Sigmoid colon (tissue), 6 donors: ENCODE measurements at regions not wholly inside any gene's neighbourhood (a gene's known extent, or its start where the extent isn't known, plus 50 kb on each side); places are given as distances from the start of the nearest gene placed in this dataset.
A peak's percentile ranks its signal among the peaks of the same experiment; 100 is the strongest.

Experiments used
- DNase-seq: peaks from one replicate; pipeline ENCODE4 v3.0.0-alpha.2; 2019
- H3K27ac ChIP-seq, 4 donors: fragments of 200-600 bp; sonication (generic); one replicate each; pipeline ENCODE4 v1.5.1; 2016 to 2019; ENCODE audit warnings: mild to moderate bottlenecking in 1 of 4
- H3K27me3 ChIP-seq, 3 donors: fragments of 200-600 bp; sonication (generic); one replicate each; pipeline ENCODE4 v1.5.1; 2019; ENCODE audit warnings: mild to moderate bottlenecking in 1 of 3
- H3K36me3 ChIP-seq, 4 donors: fragments of 200-600 bp; sonication (generic); one replicate each; pipeline ENCODE4 v1.5.1; 2016 to 2019
- H3K4me1 ChIP-seq, 4 donors: fragments of 200-600 bp; sonication (generic); one replicate each; pipeline ENCODE4 v1.5.1; 2017 to 2019
- H3K4me3 ChIP-seq, 4 donors: fragments of 200-600 bp; sonication (generic); one replicate each; pipeline ENCODE4 v1.5.1; 2017 to 2019; ENCODE audit warnings: mild to moderate bottlenecking in 2 of 4, moderate library complexity in 1 of 4
- H3K9me3 ChIP-seq, 4 donors: fragments of 200-600 bp in 3 of 4; sonication (generic) in 3 of 4; one replicate each; pipeline versions ENCODE4 v1.5.1 to v1.6.1; 2013 to 2019
- EP300 ChIP-seq, 4 donors: sonication (generic); formaldehyde crosslinking; IDR thresholded peaks; one replicate each; pipeline ENCODE4 v1.6.1; 2017; ENCODE audit warnings: antibody characterized with exemption in 4 of 4
- POLR2A ChIP-seq, 2 donors: fragments of 450-650 bp; IDR thresholded peaks; one replicate each; pipeline ENCODE4 v1.6.1; 2016; ENCODE audit warnings: antibody characterized with exemption in 2 of 2, mild to moderate bottlenecking in 2 of 2, moderate library complexity in 2 of 2
- POLR2AphosphoS5 ChIP-seq, 4 donors: sonication (generic); formaldehyde crosslinking; IDR thresholded peaks; one replicate each; pipeline ENCODE4 v1.6.1; 2017; ENCODE audit warnings: antibody characterized with exemption in 4 of 4
- WGBS, 2 donors: extraction: QIAGEN DNeasy Blood & Tissue Kit; methylation state at CpG; one replicate each; pipeline ENCODE4 v1.1.7; 2013; 5-methylcytosine and 5-hydroxymethylcytosine counted together
- intact Hi-C: fragments of 100-400 bp; cut with DNase I; formaldehyde crosslinking; loops from one replicate; pipeline ENCODE4 v1.15.1; 2023
- TF ChIP-seq, protein P1 (sequence below), 4 experiments: fragments of 450-650 bp in 3 of 4; fragments of 200-600 bp in 1 of 4; IDR thresholded peaks; one replicate each; pipeline ENCODE4 v1.5.1; 2016 to 2019; ENCODE audit warnings: antibody characterized with exemption in 4 of 4, mild to moderate bottlenecking in 3 of 4, moderate library complexity in 2 of 4
- donor health status: healthy with polysubstance abuse.
- donor health status: healthy.

DNA sequence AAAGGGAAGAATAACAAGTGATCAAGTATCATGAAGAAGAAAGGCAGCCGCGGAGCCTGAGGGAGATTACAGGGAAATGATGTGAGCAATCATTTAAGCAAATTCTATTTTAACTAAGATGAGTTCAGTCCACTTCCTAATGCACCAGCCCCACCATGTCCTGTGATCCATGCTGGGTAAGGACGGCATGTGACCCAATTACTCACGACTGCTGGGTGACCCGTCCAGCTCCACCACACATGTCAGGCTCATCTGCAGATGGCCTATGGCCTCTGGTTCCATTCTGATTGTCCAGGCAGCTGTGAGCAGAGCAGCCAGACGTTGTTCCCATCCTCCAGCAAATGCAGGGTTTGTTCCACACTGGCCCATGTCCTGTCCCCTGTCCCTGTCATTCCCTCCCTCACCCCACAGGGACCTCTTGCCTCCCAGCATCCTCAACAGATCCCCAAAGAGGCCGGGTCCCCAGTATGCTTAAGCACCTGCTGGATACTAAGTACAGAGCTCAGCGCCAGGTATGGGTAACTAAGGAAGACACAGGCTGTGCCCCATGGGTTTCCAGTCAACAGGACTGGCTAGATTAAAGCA is 87.9 kb downstream of the MATN1 start:
- peak; percentile 53 for DNase-seq
- no peak overlapping the region for H3K27ac ChIP-seq
- H3K27me3 ChIP-seq: no peaks in the 10 kb centered on the region
- H3K9me3 ChIP-seq: no peaks in the 10 kb centered on the region
- H3K4me1 ChIP-seq: peaks cover 0 to 24% (median 18%) of the 10 kb centered on the region in 4 donors
- H3K36me3 ChIP-seq: no peaks in the 10 kb centered on the region
- TF ChIP-seq POLR2A (IDR thresholded peaks at IDR 0.05) (no peak), POLR2AphosphoS5 (IDR thresholded peaks at IDR 0.05) (no peak), EP300 (IDR thresholded peaks at IDR 0.05) (no peak)
- TF ChIP-seq, protein P1, sequence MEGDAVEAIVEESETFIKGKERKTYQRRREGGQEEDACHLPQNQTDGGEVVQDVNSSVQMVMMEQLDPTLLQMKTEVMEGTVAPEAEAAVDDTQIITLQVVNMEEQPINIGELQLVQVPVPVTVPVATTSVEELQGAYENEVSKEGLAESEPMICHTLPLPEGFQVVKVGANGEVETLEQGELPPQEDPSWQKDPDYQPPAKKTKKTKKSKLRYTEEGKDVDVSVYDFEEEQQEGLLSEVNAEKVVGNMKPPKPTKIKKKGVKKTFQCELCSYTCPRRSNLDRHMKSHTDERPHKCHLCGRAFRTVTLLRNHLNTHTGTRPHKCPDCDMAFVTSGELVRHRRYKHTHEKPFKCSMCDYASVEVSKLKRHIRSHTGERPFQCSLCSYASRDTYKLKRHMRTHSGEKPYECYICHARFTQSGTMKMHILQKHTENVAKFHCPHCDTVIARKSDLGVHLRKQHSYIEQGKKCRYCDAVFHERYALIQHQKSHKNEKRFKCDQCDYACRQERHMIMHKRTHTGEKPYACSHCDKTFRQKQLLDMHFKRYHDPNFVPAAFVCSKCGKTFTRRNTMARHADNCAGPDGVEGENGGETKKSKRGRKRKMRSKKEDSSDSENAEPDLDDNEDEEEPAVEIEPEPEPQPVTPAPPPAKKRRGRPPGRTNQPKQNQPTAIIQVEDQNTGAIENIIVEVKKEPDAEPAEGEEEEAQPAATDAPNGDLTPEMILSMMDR (IDR thresholded peaks at IDR 0.05): no peak
- no peak overlapping the region for H3K4me3 ChIP-seq
- WGBS, 2 donors: 65 to 68% methylated on average over 8 of the region's 8 CpGs
- intact Hi-C loops: loop anchor here (5.0 kb wide), 1 partner anchor 42 kb away; no protein-coding TSS in a partner anchor

DNA sequence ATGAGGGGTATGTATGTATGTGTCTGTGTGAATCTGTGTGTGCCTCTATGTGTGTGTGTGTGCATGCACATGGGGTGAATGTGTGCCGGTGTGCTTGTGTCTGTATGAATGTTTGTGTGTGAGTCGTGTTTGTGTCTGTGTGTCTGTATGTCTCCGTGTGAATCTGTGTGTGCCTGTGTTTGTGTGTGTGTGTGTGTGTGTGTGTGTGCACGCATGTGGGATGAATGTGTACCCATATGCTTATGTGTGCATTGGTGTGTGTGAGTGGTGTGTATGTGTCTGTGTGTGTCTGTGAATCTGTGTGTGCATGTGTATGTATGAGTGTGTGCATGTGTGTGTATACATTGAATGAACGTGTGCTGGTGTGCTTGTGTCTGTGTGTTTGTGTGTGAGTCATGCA is 88.9 kb downstream of the MATN1 start:
- TF ChIP-seq POLR2AphosphoS5 (IDR thresholded peaks at IDR 0.05): no peak
- TF ChIP-seq EP300 (IDR thresholded peaks at IDR 0.05): no peak
- TF ChIP-seq POLR2A (IDR thresholded peaks at IDR 0.05): no peak
- peaks cover 0 to 24% (median 18%) of the 10 kb centered on the region in 4 donors for H3K4me1 ChIP-seq
- H3K9me3 ChIP-seq: no peaks in the 10 kb centered on the region
- no peak overlapping the region for H3K27ac ChIP-seq
- H3K36me3 ChIP-seq: no peaks in the 10 kb centered on the region
- DNase-seq: no peak
- 88 to 92% methylated on average over 5 of the region's 5 CpGs for WGBS, 2 donors
- H3K27me3 ChIP-seq: no peaks in the 10 kb centered on the region
- no peak overlapping the region for H3K4me3 ChIP-seq
- intact Hi-C loops: no loop called here

DNA sequence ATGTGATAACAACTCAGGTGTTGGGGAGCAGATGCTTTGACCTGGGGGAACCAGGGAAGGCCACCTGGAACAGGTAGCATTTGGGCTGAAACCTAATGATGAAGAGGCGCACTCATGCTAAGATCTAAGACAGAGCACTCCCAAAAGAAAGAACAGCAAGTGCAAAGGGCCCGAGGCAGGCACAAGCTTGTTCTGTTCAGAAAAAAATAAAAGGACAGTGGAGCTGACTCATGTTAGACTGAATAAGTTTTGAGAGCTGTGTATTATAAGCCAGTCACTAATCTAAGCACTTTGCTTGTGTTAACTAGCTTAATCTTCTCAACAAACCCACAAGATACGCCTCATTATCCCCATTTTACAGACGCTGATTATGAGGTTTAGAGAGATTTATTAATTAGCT is 90.1 kb downstream of the MATN1 start:
- H3K36me3 ChIP-seq: no peaks in the 10 kb centered on the region
- peaks cover 0 to 21% (median 17%) of the 10 kb centered on the region in 4 donors for H3K4me1 ChIP-seq
- no peaks in the 10 kb centered on the region for H3K27me3 ChIP-seq
- H3K4me3 ChIP-seq: no peak overlapping the region
- DNase-seq: no peak
- 87 to 91% methylated on average over 4 of the region's 4 CpGs for WGBS, 2 donors
- TF ChIP-seq EP300 (IDR thresholded peaks at IDR 0.05): no peak
- TF ChIP-seq POLR2AphosphoS5 (IDR thresholded peaks at IDR 0.05): no peak
- TF ChIP-seq POLR2A (IDR thresholded peaks at IDR 0.05): no peak
- TF ChIP-seq, protein P1 (IDR thresholded peaks at IDR 0.05): no peak
- intact Hi-C loops: no loop called here
- no peak overlapping the region for H3K27ac ChIP-seq
- H3K9me3 ChIP-seq: no peaks in the 10 kb centered on the region

DNA sequence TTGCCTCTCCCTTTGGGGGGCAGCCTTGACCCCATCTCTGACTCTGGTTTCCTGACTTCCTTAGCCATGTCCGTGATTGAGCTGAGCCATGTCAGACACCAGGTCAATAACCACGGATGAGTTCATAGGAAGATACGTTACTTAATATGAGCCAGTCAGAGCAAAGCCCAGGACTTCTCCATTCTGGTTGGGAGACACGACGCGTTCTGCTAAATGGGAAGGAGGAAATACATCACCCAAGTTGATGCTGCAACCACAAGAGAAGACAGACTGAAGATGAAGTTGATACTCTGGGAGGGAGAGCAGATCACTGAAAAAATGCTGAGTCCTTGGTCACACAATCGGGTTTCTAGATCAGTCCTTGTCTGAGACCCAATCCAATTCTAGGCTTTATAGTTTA is 90.9 kb downstream of the MATN1 start:
- WGBS, 2 donors: 68 to 82% methylated on average over 7 of the region's 7 CpGs
- no peak overlapping the region for H3K27ac ChIP-seq
- no peaks in the 10 kb centered on the region for H3K36me3 ChIP-seq
- no peak for DNase-seq
- intact Hi-C loops: no loop called here
- no peak overlapping the region for H3K4me3 ChIP-seq
- peaks cover 0 to 13% (median 11%) of the 10 kb centered on the region in 4 donors for H3K4me1 ChIP-seq
- TF ChIP-seq POLR2A (IDR thresholded peaks at IDR 0.05): no peak
- TF ChIP-seq, protein P1 (IDR thresholded peaks at IDR 0.05): no peak
- no peak for TF ChIP-seq EP300 (IDR thresholded peaks at IDR 0.05)
- TF ChIP-seq POLR2AphosphoS5 (IDR thresholded peaks at IDR 0.05): no peak
- no peaks in the 10 kb centered on the region for H3K9me3 ChIP-seq
- no peaks in the 10 kb centered on the region for H3K27me3 ChIP-seq

DNA sequence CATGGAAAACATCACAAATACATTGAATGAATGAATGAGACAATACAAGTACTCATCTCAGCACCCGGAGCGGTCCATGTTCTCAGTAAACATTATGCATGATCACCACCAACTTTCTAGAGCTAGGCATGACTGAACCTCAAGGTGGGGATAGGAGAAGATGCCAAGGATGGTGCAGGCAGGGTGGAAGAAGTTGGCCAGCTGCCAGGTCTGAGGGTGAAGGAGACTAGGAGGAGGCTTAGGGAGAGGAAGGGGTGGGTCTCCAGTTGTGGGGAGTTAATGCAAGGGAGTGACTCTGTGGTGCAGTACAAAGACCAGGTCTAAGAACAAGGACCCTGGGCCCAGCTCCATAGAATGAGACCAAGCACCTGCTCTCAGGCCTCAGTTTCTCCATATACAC is 91.7 kb downstream of the MATN1 start:
- Histone ChIP-seq H3K4me3 (no peak overlapping the region), H3K9me3 (peaks cover 0 to 4% (median 0%) of the 10 kb centered on the region in 4 donors), H3K4me1 (peaks cover 0 to 5% (median 4%) of the 10 kb centered on the region in 4 donors), H3K36me3 (no peaks in the 10 kb centered on the region), H3K27ac (no peak overlapping the region), H3K27me3 (no peaks in the 10 kb centered on the region)
- TF ChIP-seq POLR2A (IDR thresholded peaks at IDR 0.05) (no peak), EP300 (IDR thresholded peaks at IDR 0.05) (no peak), POLR2AphosphoS5 (IDR thresholded peaks at IDR 0.05) (no peak)
- TF ChIP-seq, protein P1 (IDR thresholded peaks at IDR 0.05): no peak
- intact Hi-C loops: no loop called here
- DNase-seq: no peak
- 94 to 95% methylated on average over 2 of the region's 2 CpGs for WGBS, 2 donors
